ENCODE measurements at regions not wholly inside any gene's neighbourhood (a gene's known extent, or its start where the extent isn't known, plus 50 kb on each side); places are given as distances from the start of the nearest gene placed in this dataset.

GRCh38 chr5:21212026-21212425 is 1224.0 kb upstream of the CDH18 start:
- TF ChIP-seq CTCF (IDR thresholded peaks at IDR 0.05; ENCODE audit: low read length) (no peak), EZH2phosphoT487 (IDR thresholded peaks at IDR 0.05; ENCODE audit: low read length) (no peak), EZH2 (optimal IDR thresholded peaks at IDR 0.05; ENCODE audit: low read depth, low read length) (no peak)

All from MM.1S (cell line).